GM19043 (cell line): ENCODE measurements at regions not wholly inside any gene's neighbourhood (a gene's known extent, or its start where the extent isn't known, plus 50 kb on each side); places are given as distances from the start of the nearest gene placed in this dataset.
"Not testable (repeated sequence)": the region's sequence is repeated elsewhere in the genome, so short reads cannot be mapped to it uniquely, and the experiment has no call there.

Experiments used
- ATAC-seq: cut with Tn5 transposase; IDR thresholded peaks from one replicate; pipeline ENCODE4 v1.9.1; 2021; ENCODE audit warnings: low read depth; ENCODE audit not compliant: unreplicated experiment

DNA sequence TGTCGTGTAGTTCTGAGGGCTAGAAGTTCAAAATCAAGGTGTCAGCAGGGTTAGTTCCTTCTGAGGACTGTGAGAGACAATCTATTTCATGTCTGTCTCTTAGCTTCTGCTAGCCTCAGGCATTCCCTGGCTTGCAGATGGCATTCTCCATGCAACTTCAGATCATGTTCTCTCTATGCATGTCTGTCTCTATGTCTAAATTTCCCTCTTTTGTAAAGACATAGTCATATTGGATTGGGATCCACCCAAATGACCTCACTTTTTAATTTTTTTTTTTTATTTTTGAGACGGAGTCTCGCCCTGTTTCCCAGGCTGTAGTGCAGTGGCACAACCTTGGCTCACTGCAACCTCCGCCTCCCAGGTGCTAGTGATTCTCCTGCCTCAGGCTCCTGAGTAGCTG, 104.6 kb downstream of the RAP2B start:
- ATAC-seq = no peak

DNA sequence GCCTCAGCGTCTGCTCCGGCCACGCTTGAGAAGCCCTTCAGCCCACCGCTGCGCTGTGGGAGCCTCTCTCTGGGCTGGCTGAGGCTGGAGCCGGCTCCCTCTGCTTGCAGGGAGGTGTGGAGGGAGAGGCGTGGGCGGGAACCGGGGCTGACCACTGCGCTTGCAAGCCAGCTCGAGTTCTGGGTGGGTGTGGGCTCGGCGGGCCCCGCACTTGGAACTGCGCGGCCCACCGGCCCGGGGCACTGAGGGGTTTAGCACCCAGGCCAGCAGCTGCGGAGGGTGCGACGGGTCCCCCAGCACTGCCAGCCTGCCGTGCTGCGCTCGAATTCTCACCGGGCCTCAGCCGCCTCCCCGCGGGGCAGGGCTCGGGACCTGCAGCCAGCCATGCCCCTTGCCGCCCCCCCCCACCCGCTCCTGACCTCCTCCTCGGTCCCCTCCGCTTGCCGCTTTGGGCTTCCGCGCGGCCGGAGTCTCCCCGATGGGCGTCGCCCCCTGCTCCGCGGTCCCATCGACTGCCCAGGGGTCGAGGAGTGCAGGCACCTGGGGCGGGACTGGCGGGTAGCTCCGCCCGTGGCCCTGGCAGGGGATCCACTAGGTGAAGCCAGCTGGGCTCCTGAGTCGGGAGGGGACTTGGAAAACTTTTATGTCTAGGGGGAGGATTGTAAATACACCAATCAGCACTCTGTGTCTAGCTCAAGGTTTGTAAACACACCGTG, 106.7 kb downstream of the RAP2B start:
- no peak for ATAC-seq

DNA sequence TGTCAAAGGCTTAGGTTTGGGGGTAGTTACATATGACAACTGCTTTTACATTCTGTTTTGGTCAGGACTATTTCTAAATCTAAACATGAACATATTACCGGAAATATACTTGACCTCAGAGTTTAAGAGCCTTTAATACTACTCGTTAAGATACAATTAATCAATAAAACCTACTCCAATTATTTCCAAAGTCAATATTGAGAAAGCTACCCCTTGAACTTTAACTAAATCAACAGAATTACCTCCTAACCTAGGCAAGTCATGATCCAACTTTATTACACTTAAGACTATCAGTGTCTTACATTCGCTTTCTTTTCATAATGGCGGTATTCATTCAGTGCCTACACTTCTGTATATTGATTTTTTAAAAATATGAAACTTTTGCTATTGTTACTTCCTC, 107.7 kb downstream of the RAP2B start:
- ATAC-seq = no peak

DNA sequence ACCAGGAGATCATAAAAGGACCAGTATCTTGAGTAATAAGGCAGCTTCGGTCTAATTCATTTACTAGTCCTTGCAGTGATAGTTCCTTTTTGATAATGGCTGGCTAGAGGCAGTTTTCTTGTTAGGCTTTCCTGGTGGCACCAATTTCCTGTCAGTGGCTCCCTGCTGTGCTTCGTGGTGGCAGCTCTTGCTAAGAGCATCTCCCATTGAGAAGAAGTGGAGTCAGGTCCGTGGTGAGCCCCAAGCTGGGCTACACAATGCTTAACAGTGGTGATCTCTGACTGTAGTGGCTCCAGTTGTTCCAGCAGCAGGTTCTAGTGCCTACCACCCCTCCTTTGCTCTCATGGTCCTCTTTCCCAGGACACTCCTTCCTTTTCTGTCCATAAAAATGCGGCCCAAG, 111.2 kb downstream of the RAP2B start:
- ATAC-seq = no peak

DNA sequence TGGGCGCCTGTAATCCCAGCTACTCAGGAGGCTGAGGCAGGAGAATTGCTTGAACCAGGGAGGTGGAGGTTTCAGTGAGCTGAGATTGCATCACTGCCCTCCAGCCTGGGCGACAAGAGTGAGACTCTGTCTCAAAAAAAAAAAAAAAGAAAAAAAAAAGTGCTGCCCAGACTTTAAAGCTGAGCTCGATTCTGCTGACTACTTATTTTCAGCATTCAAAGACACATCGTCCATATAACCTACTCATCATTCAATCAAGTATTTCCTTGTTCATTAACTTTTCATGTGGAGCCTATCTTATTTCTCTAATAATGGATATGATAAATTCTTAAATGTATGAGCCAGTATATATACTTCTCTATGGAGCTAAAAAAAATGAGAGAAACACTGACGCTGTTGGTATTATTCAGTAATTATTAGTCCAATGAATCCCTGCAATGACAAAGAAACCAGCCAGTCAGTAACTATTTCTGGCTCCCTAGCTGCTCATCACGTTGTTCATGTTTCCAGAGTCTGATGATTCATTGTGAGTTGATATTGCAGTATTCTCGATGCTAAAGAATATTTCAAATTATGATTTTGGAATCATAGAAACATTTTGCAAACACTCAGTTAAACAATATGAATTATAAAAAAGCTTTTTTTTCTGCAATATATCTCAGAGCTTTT, 111.9 kb downstream of the RAP2B start:
- no peak for ATAC-seq

DNA sequence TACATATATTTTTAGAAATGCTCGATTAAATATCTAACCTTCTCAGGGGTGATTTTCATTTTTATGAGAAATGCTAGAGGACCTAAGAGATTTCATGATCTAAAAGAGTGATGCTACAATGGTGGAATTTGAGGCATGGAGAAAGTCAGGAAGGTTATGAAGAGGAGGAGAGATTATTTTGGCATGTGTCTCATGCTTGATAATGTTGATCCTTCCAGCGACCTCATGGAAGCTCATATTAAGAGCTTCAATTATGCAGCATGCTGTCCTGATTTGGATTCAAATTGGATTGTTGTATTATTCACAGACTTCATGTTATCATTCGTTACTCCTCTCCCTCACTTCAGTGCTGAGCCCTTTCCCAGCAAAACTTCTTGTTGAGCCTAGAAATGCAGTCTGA, 112.5 kb downstream of the RAP2B start:
- no peak for ATAC-seq

DNA sequence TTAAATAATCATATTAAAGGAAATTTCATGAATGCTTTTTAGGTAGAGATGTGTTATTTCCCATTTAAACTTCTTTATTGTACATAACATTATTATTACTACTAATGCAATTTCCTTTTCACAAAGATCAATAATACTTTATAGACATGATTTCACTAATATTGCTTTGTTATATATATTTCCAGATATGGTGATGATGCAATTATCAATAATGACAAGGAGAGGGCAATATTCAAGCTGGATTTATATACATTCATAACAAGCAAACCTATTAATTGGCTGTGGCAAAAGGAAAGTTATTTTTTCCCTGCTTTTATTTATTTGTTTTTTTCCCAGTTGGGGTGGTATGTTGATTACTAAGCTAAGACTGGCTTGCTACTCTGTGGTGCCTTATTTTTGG, 113.5 kb downstream of the RAP2B start:
- ATAC-seq = no peak

DNA sequence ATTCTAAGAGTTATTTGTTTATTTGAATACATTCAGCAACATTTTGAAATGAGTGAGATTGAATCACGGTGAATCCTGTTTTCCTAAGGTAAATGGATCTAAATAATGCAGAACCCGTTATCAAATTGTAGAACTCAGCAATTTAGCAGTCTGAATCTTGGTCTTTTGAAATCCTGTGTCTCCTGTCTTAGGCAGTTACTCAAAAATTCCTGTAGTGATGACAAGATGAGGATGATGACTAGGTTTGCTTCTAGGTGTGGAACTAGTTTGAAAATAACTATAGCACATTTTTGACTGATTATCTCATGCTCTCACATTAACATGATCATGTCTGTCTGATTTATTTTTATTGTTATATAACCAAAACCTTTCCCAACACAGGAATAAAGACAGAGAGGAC, 115.0 kb downstream of the RAP2B start:
- no peak for ATAC-seq

DNA sequence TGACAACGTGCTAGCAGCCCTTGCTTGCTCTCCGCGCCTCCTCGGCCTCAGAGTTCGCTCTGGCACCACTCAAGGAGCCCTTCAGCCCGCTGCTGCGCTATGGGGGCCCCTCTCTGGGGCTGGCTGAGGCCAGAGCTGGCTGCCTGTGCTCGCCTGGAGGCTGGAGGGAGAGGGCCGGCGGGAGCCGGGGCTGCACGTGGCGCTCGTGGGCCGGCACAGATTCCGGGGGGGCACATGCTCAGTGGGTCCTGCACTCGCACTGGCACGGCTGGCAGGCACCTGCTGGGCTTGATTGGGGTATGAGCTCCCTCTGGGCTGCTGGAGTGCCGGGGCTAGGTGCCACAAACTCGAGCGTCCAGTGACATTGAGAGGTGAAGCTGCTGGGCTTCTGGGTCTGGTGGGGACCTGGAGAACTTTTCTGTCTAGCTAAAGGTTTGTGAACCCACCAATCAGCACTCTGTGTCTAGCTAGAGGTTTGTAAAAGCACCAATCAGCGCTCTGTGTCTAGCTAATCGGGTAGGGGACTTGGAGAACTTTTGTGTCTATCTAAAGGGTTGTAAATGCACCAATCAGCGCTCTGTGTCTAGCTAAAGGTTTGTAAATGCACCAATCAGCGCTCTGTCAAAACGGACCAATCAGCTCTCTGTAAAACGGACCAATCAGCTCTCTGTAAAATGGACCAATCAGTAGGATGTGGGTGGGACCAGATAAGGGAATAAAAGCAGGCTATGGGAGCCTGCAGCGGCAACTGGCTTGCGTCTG, 119.4 kb downstream of the RAP2B start:
- not testable (repeated sequence) for ATAC-seq

DNA sequence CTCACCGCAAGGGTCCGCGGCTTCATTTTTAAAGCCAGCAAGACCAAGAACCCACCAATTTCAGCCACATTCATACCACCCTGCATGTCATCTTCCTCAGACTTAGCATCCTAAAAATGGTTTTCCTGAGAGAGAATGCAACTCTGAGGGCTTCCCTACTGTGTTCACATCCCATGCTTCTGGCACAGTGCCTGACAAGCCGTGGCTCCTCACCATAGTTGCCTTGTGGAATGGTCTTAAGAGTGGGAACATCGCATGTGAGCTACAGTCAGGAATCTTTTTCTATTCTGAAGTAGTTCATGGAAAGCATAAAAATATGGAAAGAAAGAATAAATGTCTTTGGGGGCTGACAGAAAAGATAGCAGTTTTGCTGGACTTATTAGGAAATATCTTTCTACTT, 120.3 kb downstream of the RAP2B start:
- ATAC-seq = no peak

DNA sequence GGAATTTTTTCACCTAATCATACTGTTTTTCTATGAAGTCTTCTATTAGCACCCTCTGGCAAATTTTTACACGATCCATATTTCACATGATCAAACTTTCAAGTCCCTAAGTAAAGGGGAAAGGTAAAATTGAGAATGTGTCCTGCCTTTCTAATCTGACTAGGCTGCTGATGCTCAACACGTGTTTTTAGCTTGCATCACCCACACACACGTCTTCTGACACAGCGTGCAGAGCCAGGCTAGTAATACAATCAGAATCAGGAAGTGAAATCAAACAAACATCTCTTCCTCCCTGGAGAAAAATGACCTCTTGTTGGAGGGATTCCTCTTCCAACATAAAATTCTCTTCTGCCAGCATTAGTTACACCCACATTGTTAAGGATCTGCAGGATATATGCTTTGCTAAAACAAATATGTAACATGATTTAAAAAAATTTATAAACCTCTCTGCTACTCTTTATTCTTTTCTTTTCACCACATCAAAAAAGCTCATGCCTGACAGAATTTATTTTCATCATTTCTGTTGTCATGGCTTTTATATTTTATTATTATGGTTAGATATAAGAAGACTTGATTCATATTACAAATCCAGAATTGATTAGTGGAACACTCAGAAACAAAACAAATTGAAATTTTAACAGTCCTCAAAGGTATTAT, 122.4 kb downstream of the RAP2B start:
- ATAC-seq = peak; percentile 57

DNA sequence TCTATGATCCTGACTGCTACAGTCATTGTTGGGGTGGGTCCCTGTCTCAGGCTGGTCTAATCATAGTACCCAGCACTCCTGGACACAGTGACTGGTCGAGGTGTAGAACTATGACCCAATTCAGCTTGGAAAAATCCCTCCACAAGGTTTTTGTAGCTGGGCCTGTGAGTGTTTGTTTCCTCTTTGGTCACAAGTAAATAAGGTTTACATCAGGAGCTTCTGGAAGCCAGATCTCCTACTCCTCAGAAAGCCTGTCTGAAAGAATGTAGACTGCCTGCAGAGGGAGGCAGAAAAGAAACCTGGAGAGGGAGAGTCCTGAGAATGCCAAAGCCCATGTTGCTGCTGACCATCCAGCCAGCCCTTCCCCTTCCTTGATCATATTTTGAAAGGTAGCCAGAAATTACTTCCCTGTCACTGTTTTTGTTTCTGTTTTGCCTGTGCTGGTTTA, 123.2 kb downstream of the RAP2B start:
- no peak for ATAC-seq

DNA sequence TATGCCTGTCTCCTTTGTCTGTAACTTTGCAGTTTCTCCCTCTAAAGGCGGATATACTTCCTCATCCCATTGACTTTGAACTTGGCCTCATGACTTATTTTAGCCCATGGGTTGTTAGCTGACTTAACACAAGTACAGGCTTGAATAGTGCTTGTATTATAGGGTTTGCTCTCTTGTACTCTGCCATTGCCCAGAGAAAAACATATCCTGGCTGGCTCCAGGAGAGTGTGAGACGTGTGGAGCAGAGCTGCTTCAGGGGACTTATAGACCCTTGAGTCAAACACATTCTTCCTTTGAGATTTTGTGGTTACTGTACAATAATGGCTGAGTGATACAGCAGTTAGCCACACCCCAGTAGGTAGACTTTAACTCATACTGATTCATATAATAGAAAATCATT, 124.0 kb downstream of the RAP2B start:
- no peak for ATAC-seq

DNA sequence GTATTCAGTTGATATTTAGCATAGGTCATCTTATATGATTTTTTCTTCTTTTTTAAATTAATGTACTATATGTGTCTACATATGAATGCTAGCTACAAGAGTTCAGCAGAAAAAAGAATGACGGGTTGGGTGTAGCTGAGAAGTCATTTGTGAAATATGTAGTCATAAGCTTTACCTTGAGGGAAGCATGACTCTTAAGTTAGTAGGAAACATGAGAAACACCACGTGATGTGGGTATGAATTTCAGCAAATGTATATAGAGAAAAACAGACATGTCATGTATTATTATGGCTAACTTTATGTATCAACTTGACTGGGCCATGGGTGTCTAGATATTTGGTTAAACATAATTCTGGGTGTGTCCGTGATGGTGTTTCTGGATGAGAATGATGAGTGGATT, 125.0 kb downstream of the RAP2B start:
- ATAC-seq = no peak

DNA sequence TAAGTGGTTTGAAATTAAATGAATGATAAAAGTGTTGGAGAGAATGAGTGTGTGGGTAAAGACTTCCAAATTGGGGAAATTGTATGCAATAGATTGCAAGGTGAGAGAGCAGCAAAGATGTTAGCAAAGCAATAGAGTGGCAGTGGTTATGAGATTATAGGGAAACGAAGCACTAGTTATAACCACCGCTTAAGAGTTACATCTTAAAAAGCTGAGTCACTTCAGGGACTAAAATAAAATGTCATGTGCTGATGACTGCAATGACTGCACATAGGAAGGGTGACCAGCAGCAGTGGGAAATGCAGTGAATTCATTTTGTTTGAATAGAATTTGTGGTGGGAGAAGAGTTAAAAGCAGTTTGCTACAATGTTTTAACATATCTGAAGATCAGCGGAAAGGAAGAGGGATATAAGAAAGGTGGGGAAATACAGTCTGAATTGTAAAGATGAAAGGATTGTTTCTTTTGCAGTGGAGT, 127.3 kb downstream of the RAP2B start:
- ATAC-seq = no peak

DNA sequence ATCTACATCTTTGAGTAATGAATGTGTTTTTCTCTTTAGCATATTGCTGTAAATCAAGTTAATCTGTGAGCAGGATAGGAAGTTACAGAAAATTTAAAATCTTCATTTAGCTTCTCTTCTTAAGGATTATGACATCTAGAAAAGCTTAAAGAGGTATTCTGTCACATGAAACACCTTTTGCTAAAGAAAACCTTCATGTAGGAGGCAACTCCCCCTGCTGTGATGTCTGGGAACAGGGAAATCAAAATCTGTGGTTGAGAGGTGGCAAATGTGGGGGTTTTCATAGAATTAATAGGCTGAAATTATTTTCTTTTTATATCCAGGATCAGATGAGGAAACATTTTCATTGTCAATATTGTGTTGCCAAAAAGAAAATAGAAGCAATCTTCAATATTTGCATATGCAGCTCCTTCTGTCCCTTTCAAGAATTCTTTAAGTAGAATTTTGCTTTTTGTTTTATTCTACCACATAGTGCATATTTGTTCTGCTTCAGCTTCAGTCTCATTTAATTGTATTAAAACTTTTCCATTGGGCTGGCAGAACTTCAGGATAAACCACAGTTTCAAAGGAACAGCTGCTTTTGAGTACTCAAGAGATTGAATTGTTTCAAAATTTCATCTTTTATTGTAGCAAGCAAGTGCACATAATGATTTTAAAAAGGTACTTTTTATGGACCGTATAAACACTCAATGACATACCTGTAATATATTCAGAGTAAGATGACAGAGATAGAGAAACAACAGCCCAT, 128.4 kb downstream of the RAP2B start:
- no peak for ATAC-seq

DNA sequence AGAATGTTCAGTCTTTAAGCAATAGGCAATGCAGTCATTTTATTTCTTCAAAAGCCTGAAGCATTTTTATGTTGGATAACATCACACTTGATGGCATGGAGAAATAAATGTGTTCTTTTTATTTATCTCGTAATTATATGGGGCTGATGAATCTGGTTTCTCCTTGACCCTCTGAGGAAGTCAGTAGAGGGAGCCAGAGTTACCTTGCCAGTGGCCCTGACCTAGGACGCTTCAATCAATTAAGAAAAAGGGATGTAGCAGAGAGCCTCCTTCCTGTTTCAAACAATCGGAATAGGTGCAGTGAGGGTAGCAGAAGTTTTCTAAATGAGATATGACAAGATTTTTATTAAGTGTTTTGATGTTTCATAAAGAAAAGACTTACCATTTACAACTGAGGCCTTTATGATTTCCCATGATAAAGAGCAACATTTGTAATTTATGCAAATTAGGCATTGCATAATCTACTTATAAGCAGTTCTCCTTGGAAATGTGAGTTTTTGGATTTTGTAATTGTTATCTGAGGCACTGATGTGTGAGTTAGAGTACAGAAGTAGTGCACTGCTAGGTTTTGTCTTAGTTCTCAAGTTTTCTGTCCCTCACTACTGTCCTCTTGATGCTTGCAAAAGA, 129.1 kb downstream of the RAP2B start:
- ATAC-seq = no peak

DNA sequence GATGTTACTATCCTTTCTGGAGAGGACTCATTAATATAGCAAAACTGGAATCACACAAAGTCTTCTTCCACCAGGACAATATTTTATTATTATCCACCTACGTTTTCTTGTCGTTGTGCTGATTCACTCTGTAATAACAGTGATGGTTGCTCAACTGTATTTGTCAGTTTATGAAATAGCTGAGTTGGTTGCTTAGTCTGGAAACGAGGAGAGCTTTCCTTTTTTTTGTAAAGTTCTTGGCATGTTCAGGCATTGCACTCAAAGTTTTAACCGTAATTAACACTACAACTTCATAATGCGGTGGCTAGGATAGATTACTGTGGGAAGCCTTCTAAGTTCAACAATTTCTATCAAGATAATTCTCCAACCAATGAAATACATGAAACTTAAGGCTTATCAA, 131.2 kb downstream of the RAP2B start:
- no peak for ATAC-seq

DNA sequence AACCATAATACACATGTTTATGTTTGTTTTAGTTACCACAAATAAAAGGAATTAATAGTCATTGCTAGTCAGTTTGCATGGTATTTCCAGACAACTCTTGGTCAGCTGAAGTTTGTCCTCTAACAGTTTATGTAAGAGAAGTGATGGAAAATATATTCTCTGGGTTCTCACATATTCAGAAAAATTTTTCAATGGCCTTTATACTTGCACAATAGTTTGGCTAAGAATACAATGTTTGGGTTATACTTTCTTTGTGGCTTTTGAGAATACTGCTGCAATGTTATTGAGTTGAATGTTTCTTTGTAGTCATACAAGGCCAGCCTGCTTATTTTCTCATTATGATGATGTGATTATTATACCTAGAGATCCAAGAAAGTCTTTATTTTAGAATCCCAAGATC, 133.9 kb downstream of the RAP2B start:
- no peak for ATAC-seq

DNA sequence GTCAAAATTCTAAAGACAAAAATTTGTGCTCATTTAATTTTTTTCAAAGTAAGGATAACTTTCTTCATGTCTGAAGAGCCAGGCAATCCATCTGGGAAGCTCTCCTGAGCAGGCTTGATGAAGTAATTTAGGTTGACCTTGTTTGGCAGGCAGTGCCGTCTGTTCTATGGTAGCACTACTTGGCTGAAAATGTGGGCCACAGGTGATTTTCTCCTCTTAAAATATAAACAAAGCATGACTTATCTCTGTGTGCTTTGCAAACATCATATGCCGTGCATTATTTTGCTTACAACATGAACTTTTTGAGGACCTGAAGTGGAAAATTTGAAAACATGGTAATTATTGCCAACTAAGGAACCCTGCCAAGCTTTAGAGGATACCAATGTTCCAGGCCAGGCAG, 143.2 kb downstream of the RAP2B start:
- no peak for ATAC-seq
